Stimulated activated CD4-positive, alpha-beta T cell treated with anti-CD3 and anti-CD28 coated beads, Interleukin-2, amount 100 ng/mL, for 24 hours (primary cell): ENCODE measurements at regions not wholly inside any gene's neighbourhood (a gene's known extent, or its start where the extent isn't known, plus 50 kb on each side); places are given as distances from the start of the nearest gene placed in this dataset.

ENCODE experiments used
- DNase-seq, 2 donors: peaks; one replicate each; pipeline ENCODE4 v3.0.0-alpha.2; 2020

- no peak for DNase-seq
These were observed 63.1 kb upstream of the STK38L start for GRCh38 chr12:27180906-27181505.

- DNase-seq, result no peak
These were observed 60.7 kb upstream of the STK38L start for GRCh38 chr12:27183342-27183741.

GRCh38 chr12:27185234-27186021 lies 58.7 kb upstream of the STK38L start:
- peak; percentile 23 to 27 for DNase-seq

- DNase-seq, result no peak
These were observed 57.9 kb upstream of the STK38L start for GRCh38 chr12:27186022-27186839.

GRCh38 chr12:27187697-27188096 lies 56.4 kb upstream of the STK38L start:
- DNase-seq, result no peak

- DNase-seq, result no peak
These were observed 53.3 kb upstream of the STK38L start for GRCh38 chr12:27190761-27191160.

GRCh38 chr12:27191531-27191930 lies 52.6 kb upstream of the STK38L start:
- DNase-seq, result no peak

- DNase-seq, result no peak
These were observed 51.8 kb upstream of the STK38L start for GRCh38 chr12:27192118-27192802.

GRCh38 chr12:27193106-27193505 lies 51.0 kb upstream of the STK38L start:
- no peak for DNase-seq

GRCh38 chr12:27193854-27194544 lies 50.1 kb upstream of the STK38L start:
- DNase-seq, result no peak
